Trophoblast cell (in vitro differentiated cells and primary cell): ENCODE measurements at regions not wholly inside any gene's neighbourhood (a gene's known extent, or its start where the extent isn't known, plus 50 kb on each side); places are given as distances from the start of the nearest gene placed in this dataset.
"Not testable (repeated sequence)": the region's sequence is repeated elsewhere in the genome, so short reads cannot be mapped to it uniquely, and the experiment has no call there.

ENCODE experiments used
- DNase-seq, 2 donors: peaks; one replicate each; pipeline ENCODE4 v3.0.0-alpha.2; 2016
- H2AFZ ChIP-seq: 2 replicates; pipeline ENCODE4 v1.6.1; 2013; ENCODE audit warnings: low read length, moderate library complexity, mild to moderate bottlenecking; ENCODE audit not compliant: insufficient read depth, poor library complexity
- H2AK5ac ChIP-seq: 2 replicates; pipeline ENCODE4 v1.6.1; 2013; ENCODE audit warnings: mild to moderate bottlenecking, low read length
- H2BK120ac ChIP-seq: 2 replicates; pipeline ENCODE4 v1.6.1; 2013; ENCODE audit warnings: low read length, mild to moderate bottlenecking, moderate library complexity; ENCODE audit not compliant: insufficient read depth, poor library complexity
- H2BK12ac ChIP-seq: 2 replicates; pipeline ENCODE4 v1.6.1; 2013; ENCODE audit warnings: mild to moderate bottlenecking, low read length, moderate library complexity
- H2BK5ac ChIP-seq: 2 replicates; pipeline ENCODE4 v1.6.1; 2013; ENCODE audit warnings: low read length, low read depth, moderate library complexity, mild to moderate bottlenecking; ENCODE audit not compliant: poor library complexity
- H3K14ac ChIP-seq: 2 replicates; pipeline ENCODE4 v1.6.1; 2013; ENCODE audit warnings: mild to moderate bottlenecking, low read length
- H3K18ac ChIP-seq: 2 replicates; pipeline ENCODE4 v1.6.1; 2013; ENCODE audit warnings: mild to moderate bottlenecking, low read length
- H3K23ac ChIP-seq: 2 replicates; pipeline ENCODE4 v1.6.1; 2013; ENCODE audit warnings: low read length
- H3K27ac ChIP-seq: 2 replicates; pipeline ENCODE4 v1.5.1; 2013; ENCODE audit warnings: low read depth, mild to moderate bottlenecking, inconsistent platforms, low read length, moderate library complexity
- H3K27me3 ChIP-seq: 2 replicates; pipeline ENCODE4 v1.6.1; 2013; ENCODE audit warnings: inconsistent platforms, mild to moderate bottlenecking, low read length, moderate library complexity; ENCODE audit not compliant: insufficient read depth
- H3K36me3 ChIP-seq, 2 experiments: 1 replicate in 1 of 2; 2 replicates in 1 of 2; pipeline ENCODE4 v1.6.1; 2013; ENCODE audit warnings: low read length in 2 of 2, mild to moderate bottlenecking in 2 of 2, moderate library complexity in 1 of 2; ENCODE audit not compliant: insufficient read depth in 2 of 2, control insufficient read depth in 1 of 2
- H3K4ac ChIP-seq: 2 replicates; pipeline ENCODE4 v1.6.1; 2013; ENCODE audit warnings: low read depth, mild to moderate bottlenecking, low read length, moderate library complexity
- H3K4me1 ChIP-seq, 2 experiments: 1 replicate in 1 of 2; 2 replicates in 1 of 2; pipeline ENCODE4 v1.6.1; 2013; ENCODE audit warnings: low read length in 2 of 2, mild to moderate bottlenecking in 2 of 2, moderate library complexity in 1 of 2; ENCODE audit not compliant: insufficient read depth in 2 of 2, control insufficient read depth in 1 of 2
- H3K4me2 ChIP-seq: 2 replicates; pipeline ENCODE4 v1.6.1; 2013; ENCODE audit warnings: inconsistent platforms, mild to moderate bottlenecking, low read length, moderate library complexity
- H3K4me3 ChIP-seq: 2 replicates; pipeline ENCODE4 v1.5.1; 2013; ENCODE audit warnings: mild to moderate bottlenecking, low read depth, low read length, inconsistent platforms
- H3K79me1 ChIP-seq: one replicate; pipeline ENCODE4 v1.6.1; 2013; ENCODE audit warnings: low read length
- H3K79me2 ChIP-seq: 2 replicates; pipeline ENCODE4 v1.6.1; 2013; ENCODE audit warnings: low read length, mild to moderate bottlenecking; ENCODE audit not compliant: control insufficient read depth, insufficient read depth, poor library complexity
- H3K9ac ChIP-seq: 2 replicates; pipeline ENCODE4 v1.6.1; 2013; ENCODE audit warnings: mild to moderate bottlenecking, low read length
- H3K9me3 ChIP-seq: 2 replicates; pipeline ENCODE4 v1.6.1; 2013; ENCODE audit warnings: low read depth, mild to moderate bottlenecking, control low read depth, inconsistent platforms, low read length; ENCODE audit not compliant: insufficient read depth
- H4K12ac ChIP-seq: 2 replicates; pipeline ENCODE4 v1.6.1; 2013; ENCODE audit warnings: low read depth, mild to moderate bottlenecking, low read length, moderate library complexity
- H4K8ac ChIP-seq: 2 replicates; pipeline ENCODE4 v1.6.1; 2013; ENCODE audit warnings: low read depth, mild to moderate bottlenecking, low read length, moderate library complexity
- H4K91ac ChIP-seq: one replicate; pipeline ENCODE4 v1.6.1; 2013; ENCODE audit warnings: low read depth, mild to moderate bottlenecking, low read length, moderate library complexity
- WGBS: extraction: QIAGEN DNeasy Blood & Tissue Kit; methylation state at CpG from one replicate; pipeline ENCODE4 v1.1.7; 2013; ENCODE audit warnings: missing lambda C conversion rate; ENCODE audit not compliant: insufficient read length, insufficient coverage; ENCODE audit errors: extremely low coverage; 5-methylcytosine and 5-hydroxymethylcytosine counted together

GRCh38 chr11:46204415-46204814 is 73.0 kb upstream of the CREB3L1 start:
- H2AK5ac ChIP-seq, H3K27ac ChIP-seq, H3K4ac ChIP-seq, H3K23ac ChIP-seq, DNase-seq, H4K8ac ChIP-seq, H2AFZ ChIP-seq, H2BK120ac ChIP-seq, H3K9ac ChIP-seq, H3K14ac ChIP-seq, H3K79me2 ChIP-seq, H3K4me2 ChIP-seq, H4K91ac ChIP-seq, H3K79me1 ChIP-seq, H3K9me3 ChIP-seq, H4K12ac ChIP-seq, H3K18ac ChIP-seq, H3K4me3 ChIP-seq, H2BK5ac ChIP-seq, H2BK12ac ChIP-seq, H3K36me3 ChIP-seq, H3K27me3 ChIP-seq, H3K4me1 ChIP-seq: not testable (repeated sequence)
- WGBS, result no CpG with 5 or more reads among the region's 7 CpGs

DNA sequence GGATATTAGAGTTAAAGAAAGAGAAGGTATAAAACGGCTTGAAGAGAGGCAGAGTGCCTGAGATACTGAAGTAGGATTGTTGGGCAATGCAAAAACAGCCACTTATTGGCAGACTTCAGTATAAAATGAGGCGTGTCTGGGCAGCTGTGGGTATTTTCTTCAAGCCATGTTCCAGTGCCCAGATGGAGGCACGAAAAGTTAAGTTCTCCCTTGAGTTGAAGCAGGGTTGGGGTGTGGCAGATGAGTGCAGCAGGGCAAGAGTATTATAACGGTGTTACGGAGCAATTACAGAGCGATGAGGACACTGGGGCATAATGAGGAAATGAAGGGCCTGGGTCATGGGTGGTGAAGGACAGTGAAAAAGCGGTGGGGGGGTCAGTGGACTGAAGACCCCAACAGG is 73.7 kb upstream of the CREB3L1 start:
- no CpG with 5 or more reads among the region's 7 CpGs for WGBS
- no peak overlapping the region for H3K4me3 ChIP-seq
- H2AFZ ChIP-seq, result no peak overlapping the region
- H2BK120ac ChIP-seq, result no peak overlapping the region
- H3K14ac ChIP-seq, result no peak overlapping the region
- no peaks in the 10 kb centered on the region for H3K4me1 ChIP-seq
- no peak overlapping the region for H3K27ac ChIP-seq
- H3K27me3 ChIP-seq, result peaks cover 2% of the 10 kb centered on the region
- no peak overlapping the region for H3K23ac ChIP-seq
- no peaks in the 10 kb centered on the region for H3K79me2 ChIP-seq
- H3K4me2 ChIP-seq, result no peak overlapping the region
- no peak overlapping the region for H4K8ac ChIP-seq
- H2BK12ac ChIP-seq, result no peak overlapping the region
- H3K9me3 ChIP-seq, result no peaks in the 10 kb centered on the region
- DNase-seq, result no peak
- no peak overlapping the region for H2AK5ac ChIP-seq
- H3K9ac ChIP-seq, result no peak overlapping the region
- no peak overlapping the region for H2BK5ac ChIP-seq
- no peaks in the 10 kb centered on the region for H3K36me3 ChIP-seq
- no peak overlapping the region for H4K12ac ChIP-seq
- H4K91ac ChIP-seq, result no peak overlapping the region
- H3K18ac ChIP-seq, result no peak overlapping the region
- H3K4ac ChIP-seq, result no peak overlapping the region
- no peaks in the 10 kb centered on the region for H3K79me1 ChIP-seq

DNA sequence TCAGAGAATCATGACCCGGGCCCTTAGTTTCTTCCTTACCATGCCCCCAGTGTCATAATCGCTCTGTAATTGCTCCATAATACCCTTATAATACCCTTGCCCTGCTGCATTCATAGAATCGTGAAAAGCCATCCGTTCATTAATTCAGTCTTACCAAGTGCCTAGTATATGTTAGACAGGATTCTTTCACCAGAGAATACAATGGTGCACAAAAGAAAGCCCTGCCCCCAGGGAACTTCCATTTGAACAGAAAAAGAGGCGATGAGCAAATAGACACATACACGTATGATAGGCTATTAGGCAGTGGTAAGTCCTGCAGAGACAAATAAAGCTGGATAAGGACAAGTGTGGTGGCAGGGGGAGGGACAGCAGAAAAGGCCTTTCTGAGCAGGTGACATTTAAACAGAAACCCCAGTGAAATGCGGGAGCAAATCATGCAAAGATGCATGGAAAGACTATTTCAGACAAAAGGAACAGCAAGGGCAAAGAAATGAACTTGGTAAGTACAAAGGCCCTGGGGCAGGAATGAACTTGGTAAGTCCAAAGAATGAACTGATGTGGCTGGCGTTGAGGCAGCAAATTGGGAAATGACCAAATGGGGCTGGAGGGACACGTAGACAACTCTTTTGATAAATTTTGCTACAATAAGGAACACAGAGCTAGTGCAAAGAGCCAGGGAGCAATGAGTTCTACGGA is 74.6 kb upstream of the CREB3L1 start:
- no peak for DNase-seq
- WGBS, result no CpG with 5 or more reads among the region's 10 CpGs
- Histone ChIP-seq H3K14ac (no peak overlapping the region), H3K79me2 (no peaks in the 10 kb centered on the region), H3K27me3 (peaks cover 2% of the 10 kb centered on the region), H4K8ac (no peak overlapping the region), H3K23ac (no peak overlapping the region), H3K4ac (no peak overlapping the region), H3K4me3 (no peak overlapping the region), H4K91ac (no peak overlapping the region), H3K9me3 (no peaks in the 10 kb centered on the region), H3K36me3 (no peaks in the 10 kb centered on the region), H2AFZ (no peak overlapping the region), H3K9ac (no peak overlapping the region), H2BK120ac (no peak overlapping the region), H3K27ac (no peak overlapping the region), H3K18ac (no peak overlapping the region), H3K4me2 (no peak overlapping the region), H2BK12ac (no peak overlapping the region), H3K4me1 (no peaks in the 10 kb centered on the region), H2AK5ac (no peak overlapping the region), H2BK5ac (no peak overlapping the region), H3K79me1 (no peaks in the 10 kb centered on the region), H4K12ac (no peak overlapping the region)

DNA sequence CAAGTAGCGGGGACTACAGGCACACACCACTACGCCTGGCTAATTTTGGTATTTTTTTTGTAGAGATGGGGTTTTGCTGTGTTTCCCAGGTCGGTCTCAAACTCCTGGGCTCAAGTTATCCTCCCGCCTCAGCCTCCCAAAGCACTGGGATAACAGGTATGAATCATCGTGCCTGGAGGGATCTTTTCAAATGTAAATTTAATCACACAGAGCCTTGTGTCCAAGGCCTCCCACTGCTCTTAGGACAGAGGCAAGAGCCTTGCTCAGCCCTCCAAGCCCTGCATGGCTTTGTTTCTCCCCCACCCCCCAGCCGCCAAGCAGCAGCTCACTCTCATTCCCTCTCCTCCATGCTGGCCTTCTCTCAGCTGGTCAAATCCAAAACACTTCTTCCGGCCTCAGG is 75.3 kb upstream of the CREB3L1 start:
- Histone ChIP-seq H2BK120ac (no peak overlapping the region), H2BK5ac (no peak overlapping the region), H3K79me2 (no peaks in the 10 kb centered on the region), H2AFZ (no peak overlapping the region), H3K36me3 (no peaks in the 10 kb centered on the region), H3K4ac (no peak overlapping the region), H3K79me1 (no peaks in the 10 kb centered on the region), H3K9ac (no peak overlapping the region), H4K91ac (no peak overlapping the region), H3K4me2 (no peak overlapping the region), H3K4me3 (no peak overlapping the region), H3K27me3 (peaks cover 2% of the 10 kb centered on the region), H3K27ac (no peak overlapping the region), H2AK5ac (no peak overlapping the region), H2BK12ac (no peak overlapping the region), H4K12ac (no peak overlapping the region), H3K14ac (no peak overlapping the region), H3K23ac (no peak overlapping the region), H3K4me1 (no peaks in the 10 kb centered on the region), H4K8ac (no peak overlapping the region), H3K9me3 (no peaks in the 10 kb centered on the region), H3K18ac (no peak overlapping the region)
- no peak for DNase-seq
- WGBS, result no CpG with 5 or more reads among the region's 7 CpGs
